IMR-90 (cell line): ENCODE measurements at regions not wholly inside any gene's neighbourhood (a gene's known extent, or its start where the extent isn't known, plus 50 kb on each side); places are given as distances from the start of the nearest gene placed in this dataset.

Experiments used
- ATAC-seq: fragments of 200-7000 bp; cut with Tn5 transposase; 2 replicates; pipeline ENCODE4 v1.9.1; 2020; ENCODE audit warnings: low read depth, mild to moderate bottlenecking, moderate library complexity
- BruUV-seq: library from RNA; stranded (reverse); fragments of 400-500 nt; replicated peaks from 2 replicates; lab custom pipeline; 2021; lab: Mats Ljungman, UMichigan
- CTCF ChIA-PET: fragments of 300-600 bp; formaldehyde crosslinking; extraction: SDS; loops from one replicate; lab custom pipeline; 2021; ENCODE audit warnings: antibody characterized with exemption; lab: Yijun Ruan, JAX
- POLR2A ChIA-PET: fragments of 300-600 bp; sonication (Branson Sonifier 250); formaldehyde crosslinking; loops from one replicate; lab custom pipeline; 2022; ENCODE audit warnings: antibody characterized with exemption; ENCODE audit not compliant: unreplicated experiment; lab: Charles Lee
- DNase-seq: peaks from one replicate; pipeline ENCODE4 v3.0.0; 2013
- H2AFZ ChIP-seq: replicated peaks from 2 replicates; pipeline ENCODE3; 2013; ENCODE audit warnings: low read length, mild to moderate bottlenecking; ENCODE audit not compliant: poor library complexity
- H2AK5ac ChIP-seq: 2 replicates; pipeline ENCODE4 v1.6.1; 2013; ENCODE audit warnings: low read depth, low read length, inconsistent platforms
- H2AK9ac ChIP-seq: replicated peaks from 2 replicates; pipeline ENCODE3; 2013; ENCODE audit warnings: mild to moderate bottlenecking, low read depth, low read length, moderate library complexity; ENCODE audit not compliant: poor library complexity
- H2BK120ac ChIP-seq: 2 replicates; pipeline ENCODE4 v1.6.1; 2013; ENCODE audit warnings: low read depth, low read length, inconsistent platforms
- H2BK15ac ChIP-seq: 3 replicates; pipeline ENCODE4 v1.6.1; 2013; ENCODE audit warnings: low read depth, low read length, inconsistent platforms
- H2BK20ac ChIP-seq: 2 replicates; pipeline ENCODE4 v1.6.1; 2013; ENCODE audit warnings: low read depth, mild to moderate bottlenecking, inconsistent platforms, low read length, moderate library complexity
- H2BK5ac ChIP-seq: 2 replicates; pipeline ENCODE4 v1.6.1; 2013; ENCODE audit warnings: mild to moderate bottlenecking, low read depth, low read length, inconsistent platforms; ENCODE audit not compliant: poor library complexity, severe bottlenecking
- H3K14ac ChIP-seq: replicated peaks from 2 replicates; pipeline ENCODE4 v1.6.1; 2013; ENCODE audit warnings: low read depth, low read length, inconsistent platforms
- H3K18ac ChIP-seq: 2 replicates; pipeline ENCODE4 v1.6.1; 2013; ENCODE audit warnings: low read depth, low read length, control low read depth
- H3K23ac ChIP-seq: 2 replicates; pipeline ENCODE4 v1.6.1; 2013; ENCODE audit warnings: low read depth, low read length, inconsistent platforms
- H3K27ac ChIP-seq: 2 replicates; pipeline ENCODE4 v1.5.1; 2013; ENCODE audit warnings: mild to moderate bottlenecking, control low read depth, low read length; ENCODE audit not compliant: insufficient read depth
- H3K27me3 ChIP-seq: 2 replicates; pipeline ENCODE4 v1.6.1; 2013; ENCODE audit warnings: low read length; ENCODE audit not compliant: control insufficient read depth, insufficient read depth
- H3K36me3 ChIP-seq: 2 replicates; pipeline ENCODE4 v1.6.1; 2013; ENCODE audit warnings: low read length, mixed read lengths; ENCODE audit not compliant: control insufficient read depth, insufficient read depth
- H3K4ac ChIP-seq: 2 replicates; pipeline ENCODE4 v1.6.1; 2013; ENCODE audit warnings: low read depth, low read length, inconsistent platforms
- H3K4me1 ChIP-seq: 2 replicates; pipeline ENCODE4 v1.6.1; 2013; ENCODE audit warnings: low read length, mixed read lengths; ENCODE audit not compliant: control insufficient read depth, insufficient read depth
- H3K4me2 ChIP-seq: 2 replicates; pipeline ENCODE4 v1.6.1; 2013; ENCODE audit warnings: low read depth, mild to moderate bottlenecking, control low read depth, low read length, moderate library complexity
- H3K4me3 ChIP-seq: 2 replicates; pipeline ENCODE4 v1.5.1; 2013; ENCODE audit warnings: low read depth, mild to moderate bottlenecking, control low read depth, low read length, moderate library complexity; ENCODE audit not compliant: insufficient read depth
- H3K56ac ChIP-seq: 2 replicates; pipeline ENCODE4 v1.6.1; 2013; ENCODE audit warnings: low read length, inconsistent platforms; ENCODE audit not compliant: insufficient read depth; ENCODE audit errors: extremely low read depth
- H3K79me1 ChIP-seq, 2 experiments: 2 replicates each; pipeline ENCODE4 v1.6.1; 2013; ENCODE audit warnings: low read length in 2 of 2, inconsistent platforms in 1 of 2, low read depth in 1 of 2
- H3K9ac ChIP-seq: 2 replicates; pipeline ENCODE4 v1.6.1; 2013; ENCODE audit warnings: low read depth, low read length, control low read depth
- H3K9me1 ChIP-seq: 2 replicates; pipeline ENCODE4 v1.6.1; 2013; ENCODE audit warnings: low read length, inconsistent platforms; ENCODE audit not compliant: insufficient read depth
- H3K9me3 ChIP-seq: 2 replicates; pipeline ENCODE4 v1.6.1; 2013; ENCODE audit warnings: low read length; ENCODE audit not compliant: control insufficient read depth, insufficient read depth
- H4K20me1 ChIP-seq: 2 replicates; pipeline ENCODE4 v1.6.1; 2013; ENCODE audit warnings: low read length, inconsistent platforms; ENCODE audit not compliant: insufficient read depth
- H4K5ac ChIP-seq: 2 replicates; pipeline ENCODE4 v1.6.1; 2013; ENCODE audit warnings: mild to moderate bottlenecking, low read depth, low read length, control low read depth
- H4K8ac ChIP-seq, 2 experiments: 2 replicates each; pipeline ENCODE4 v1.6.1; 2013; ENCODE audit warnings: low read depth in 2 of 2, low read length in 2 of 2, control low read depth in 1 of 2, inconsistent platforms in 1 of 2
- H4K91ac ChIP-seq: 2 replicates; pipeline ENCODE4 v1.6.1; 2013; ENCODE audit warnings: low read depth, low read length, inconsistent platforms; ENCODE audit not compliant: insufficient read depth
- BHLHE40 ChIP-seq: fragments of 150-350 bp; IDR thresholded peaks from 2 replicates; pipeline ENCODE4 v1.6.1; 2016; ENCODE audit warnings: mild to moderate bottlenecking, low read depth, low read length
- CEBPB ChIP-seq: IDR thresholded peaks from 2 replicates; pipeline ENCODE4 v1.6.1; 2012; ENCODE audit warnings: low read depth, low read length, improper control_type of control experiment
- CHD1 ChIP-seq: IDR thresholded peaks from 2 replicates; pipeline ENCODE4 v1.6.1; 2012; ENCODE audit warnings: low read depth, low read length, improper control_type of control experiment
- MAFK ChIP-seq: IDR thresholded peaks from 2 replicates; pipeline ENCODE4 v1.6.1; 2012; ENCODE audit warnings: low read depth, low read length, improper control_type of control experiment
- MXI1 ChIP-seq: IDR thresholded peaks from 2 replicates; pipeline ENCODE4 v1.6.1; 2012; ENCODE audit warnings: low read depth, mild to moderate bottlenecking, low read length, moderate library complexity, borderline replicate concordance
- NFE2L2 ChIP-seq: fragments of 150-350 bp; IDR thresholded peaks from 2 replicates; pipeline ENCODE4 v1.6.1; 2016; ENCODE audit warnings: low read depth, mild to moderate bottlenecking, low read length
- POLR2A ChIP-seq: IDR thresholded peaks from 2 replicates; pipeline ENCODE4 v1.6.1; 2012; ENCODE audit warnings: mild to moderate bottlenecking, low read depth, low read length
- RAD21 ChIP-seq: IDR thresholded peaks from 2 replicates; pipeline ENCODE4 v1.6.1; 2012; ENCODE audit warnings: low read length, improper control_type of control experiment
- RCOR1 ChIP-seq: IDR thresholded peaks from 2 replicates; pipeline ENCODE4 v1.6.1; 2012; ENCODE audit warnings: mild to moderate bottlenecking, low read length, improper control_type of control experiment; ENCODE audit not compliant: insufficient replicate concordance
- RFX5 ChIP-seq: IDR thresholded peaks from 2 replicates; pipeline ENCODE4 v1.8.0; 2012; ENCODE audit warnings: low read depth, mild to moderate bottlenecking, low read length, moderate library complexity
- SMC3 ChIP-seq: fragments of 150-350 bp; IDR thresholded peaks from 2 replicates; pipeline ENCODE4 v1.6.1; 2016; ENCODE audit warnings: low read depth, mild to moderate bottlenecking, antibody characterized with exemption, low read length, moderate library complexity
- WGBS, 2 experiments: methylation state at CpG; one replicate each; pipeline versions ENCODE4 v1.1.5 to v1.1.7; 2013; ENCODE audit warnings: missing lambda C conversion rate in 2 of 2; ENCODE audit not compliant: insufficient read length in 1 of 2; ENCODE audit errors: extremely low coverage in 2 of 2; 5-methylcytosine and 5-hydroxymethylcytosine counted together
- dilution Hi-C: fragments of 300-500 bp; cut with HindIII; formaldehyde crosslinking; loops from one replicate; pipeline ENCODE4 v1.14.3; 2018; ENCODE audit warnings: low sequenced_read_pairs; ENCODE audit not compliant: unreplicated experiment
- in situ Hi-C: fragments of 300-500 bp; cut with MboI; formaldehyde crosslinking; loops from 3 replicates; pipeline ENCODE4 v1.14.3; 2019; ENCODE audit warnings: low sequenced_read_pairs, inconsistent platforms, mixed read lengths
- intact Hi-C: fragments of 100-400 bp; cut with micrococcal nuclease; formaldehyde crosslinking; loops from 2 replicates; pipeline ENCODE4 v1.10.0; 2022
- TF ChIP-seq, protein P1 (sequence below): conservative IDR thresholded peaks from 2 replicates; pipeline ENCODE4 v1.5.1; 2012; ENCODE audit warnings: mild to moderate bottlenecking, low read depth, low read length, improper control_type of control experiment
- TF ChIP-seq, protein P2 (sequence below): fragments of 150-350 bp; IDR thresholded peaks from 2 replicates; pipeline ENCODE4 v1.6.1; 2016; ENCODE audit warnings: low read depth, mild to moderate bottlenecking, low read length, moderate library complexity, borderline replicate concordance
- TF ChIP-seq, protein P3 (sequence below): fragments of 150-350 bp; IDR thresholded peaks from 2 replicates; pipeline ENCODE4 v1.6.1; 2017; ENCODE audit warnings: mild to moderate bottlenecking, antibody characterized with exemption, low read length, low read depth

DNA sequence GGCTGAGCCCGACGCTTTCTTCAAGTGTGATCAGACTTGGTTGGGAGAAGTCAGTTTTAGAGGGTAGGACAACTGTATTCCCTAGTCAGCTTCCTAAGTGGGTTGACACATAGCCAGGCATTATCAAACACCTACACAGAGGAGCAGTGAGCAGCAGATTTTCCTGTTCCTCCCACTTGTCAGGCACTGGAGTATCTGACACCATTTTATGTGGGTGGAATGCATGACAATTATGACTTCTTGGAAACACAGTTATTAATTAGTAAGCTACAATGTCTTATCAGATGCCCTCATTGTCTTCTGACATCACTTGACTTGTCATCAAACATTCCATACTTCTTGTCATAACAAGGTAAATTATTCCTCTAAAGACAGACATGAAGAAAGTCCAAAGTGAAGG, 124.9 kb downstream of the IRX2 start:
- TF ChIP-seq RAD21 (no peak), CEBPB (no peak), POLR2A (no peak), NFE2L2 (no peak), RCOR1 (no peak), SMC3 (no peak), MXI1 (no peak), CHD1 (no peak), BHLHE40 (no peak), RFX5 (no peak), MAFK (no peak)
- TF ChIP-seq, protein P1, sequence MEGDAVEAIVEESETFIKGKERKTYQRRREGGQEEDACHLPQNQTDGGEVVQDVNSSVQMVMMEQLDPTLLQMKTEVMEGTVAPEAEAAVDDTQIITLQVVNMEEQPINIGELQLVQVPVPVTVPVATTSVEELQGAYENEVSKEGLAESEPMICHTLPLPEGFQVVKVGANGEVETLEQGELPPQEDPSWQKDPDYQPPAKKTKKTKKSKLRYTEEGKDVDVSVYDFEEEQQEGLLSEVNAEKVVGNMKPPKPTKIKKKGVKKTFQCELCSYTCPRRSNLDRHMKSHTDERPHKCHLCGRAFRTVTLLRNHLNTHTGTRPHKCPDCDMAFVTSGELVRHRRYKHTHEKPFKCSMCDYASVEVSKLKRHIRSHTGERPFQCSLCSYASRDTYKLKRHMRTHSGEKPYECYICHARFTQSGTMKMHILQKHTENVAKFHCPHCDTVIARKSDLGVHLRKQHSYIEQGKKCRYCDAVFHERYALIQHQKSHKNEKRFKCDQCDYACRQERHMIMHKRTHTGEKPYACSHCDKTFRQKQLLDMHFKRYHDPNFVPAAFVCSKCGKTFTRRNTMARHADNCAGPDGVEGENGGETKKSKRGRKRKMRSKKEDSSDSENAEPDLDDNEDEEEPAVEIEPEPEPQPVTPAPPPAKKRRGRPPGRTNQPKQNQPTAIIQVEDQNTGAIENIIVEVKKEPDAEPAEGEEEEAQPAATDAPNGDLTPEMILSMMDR: no peak
- TF ChIP-seq, protein P2, sequence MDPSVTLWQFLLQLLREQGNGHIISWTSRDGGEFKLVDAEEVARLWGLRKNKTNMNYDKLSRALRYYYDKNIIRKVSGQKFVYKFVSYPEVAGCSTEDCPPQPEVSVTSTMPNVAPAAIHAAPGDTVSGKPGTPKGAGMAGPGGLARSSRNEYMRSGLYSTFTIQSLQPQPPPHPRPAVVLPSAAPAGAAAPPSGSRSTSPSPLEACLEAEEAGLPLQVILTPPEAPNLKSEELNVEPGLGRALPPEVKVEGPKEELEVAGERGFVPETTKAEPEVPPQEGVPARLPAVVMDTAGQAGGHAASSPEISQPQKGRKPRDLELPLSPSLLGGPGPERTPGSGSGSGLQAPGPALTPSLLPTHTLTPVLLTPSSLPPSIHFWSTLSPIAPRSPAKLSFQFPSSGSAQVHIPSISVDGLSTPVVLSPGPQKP: no peak
- TF ChIP-seq, protein P3, sequence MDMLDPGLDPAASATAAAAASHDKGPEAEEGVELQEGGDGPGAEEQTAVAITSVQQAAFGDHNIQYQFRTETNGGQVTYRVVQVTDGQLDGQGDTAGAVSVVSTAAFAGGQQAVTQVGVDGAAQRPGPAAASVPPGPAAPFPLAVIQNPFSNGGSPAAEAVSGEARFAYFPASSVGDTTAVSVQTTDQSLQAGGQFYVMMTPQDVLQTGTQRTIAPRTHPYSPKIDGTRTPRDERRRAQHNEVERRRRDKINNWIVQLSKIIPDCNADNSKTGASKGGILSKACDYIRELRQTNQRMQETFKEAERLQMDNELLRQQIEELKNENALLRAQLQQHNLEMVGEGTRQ: no peak
- DNase-seq (no peak), ATAC-seq (no peak)
- no peak overlapping the region for H3K56ac ChIP-seq
- no peak overlapping the region for H3K4me2 ChIP-seq
- ChIA-PET POLR2A (no interaction called here), CTCF (no interaction called here)
- H2BK120ac ChIP-seq: no peak overlapping the region
- no peak overlapping the region for H3K27ac ChIP-seq
- no peak overlapping the region for H2AK9ac ChIP-seq
- no peaks in the 10 kb centered on the region for H3K79me1 ChIP-seq
- H4K8ac ChIP-seq: no peak overlapping the region
- H3K9me1 ChIP-seq: no peaks in the 10 kb centered on the region
- no CpG with 5 or more reads among the region's 2 CpGs for WGBS, 2 experiments
- H3K9me3 ChIP-seq: peaks cover 34% of the 10 kb centered on the region
- no peak overlapping the region for H4K5ac ChIP-seq
- H3K4me1 ChIP-seq: no peaks in the 10 kb centered on the region
- H3K4me3 ChIP-seq: no peak overlapping the region
- no peak overlapping the region for H3K9ac ChIP-seq
- H3K18ac ChIP-seq: no peak overlapping the region
- H3K36me3 ChIP-seq: no peaks in the 10 kb centered on the region
- H2AFZ ChIP-seq: no peak overlapping the region
- no peaks in the 10 kb centered on the region for H3K27me3 ChIP-seq
- dilution Hi-C loops (no loop called here), intact Hi-C loops (no loop called here), in situ Hi-C loops (no loop called here)
- no peaks in the 10 kb centered on the region for H4K20me1 ChIP-seq
- H2BK15ac ChIP-seq: no peak overlapping the region
- no peak overlapping the region for H2BK5ac ChIP-seq
- no peak overlapping the region for H2BK20ac ChIP-seq
- no peak overlapping the region for H4K91ac ChIP-seq
- no peak overlapping the region for H3K14ac ChIP-seq
- H3K4ac ChIP-seq: no peak overlapping the region
- H3K23ac ChIP-seq: no peak overlapping the region
- BruUV-seq: no TSS peak
- H2AK5ac ChIP-seq: no peak overlapping the region
